WTC11 (cell line): ENCODE measurements at regions not wholly inside any gene's neighbourhood (a gene's known extent, or its start where the extent isn't known, plus 50 kb on each side); places are given as distances from the start of the nearest gene placed in this dataset.

Source experiments
- ATAC-seq: fragments of 200-7000 bp; cut with Tn5 transposase; 2 replicates; pipeline ENCODE4 v1.10.0; 2021; ENCODE audit warnings: mild to moderate bottlenecking, moderate library complexity
- CTCF ChIA-PET: fragments of 300-600 bp; sonication (Branson Sonifier 250); formaldehyde crosslinking; loops from one replicate; lab custom pipeline; 2021; ENCODE audit warnings: antibody characterized with exemption; lab: Charles Lee
- POLR2A ChIA-PET: fragments of 350-600 bp; sonication (Branson Sonifier 250); formaldehyde crosslinking; loops from one replicate; lab custom pipeline; 2021; ENCODE audit warnings: antibody characterized with exemption; lab: Charles Lee
- DNase-seq: peaks from one replicate; pipeline ENCODE4 v3.0.0; 2021; ENCODE audit warnings: low spot score
- H3K27ac Mint-ChIP-seq: 2 replicates; pipeline ENCODE4 v1.8.0; 2021; ENCODE audit warnings: mixed read lengths
- H3K27me3 Mint-ChIP-seq: 2 replicates; pipeline ENCODE4 v1.8.0; 2021; ENCODE audit warnings: low read depth, mild to moderate bottlenecking, moderate library complexity, mixed read lengths
- H3K36me3 Mint-ChIP-seq: 2 replicates; pipeline ENCODE4 v1.8.0; 2021; ENCODE audit warnings: mixed read lengths
- H3K4me1 Mint-ChIP-seq: 2 replicates; pipeline ENCODE4 v1.8.0; 2022; ENCODE audit warnings: mixed read lengths
- H3K4me3 Mint-ChIP-seq: 2 replicates; pipeline ENCODE4 v1.8.0; 2021; ENCODE audit warnings: mild to moderate bottlenecking, moderate library complexity, mixed read lengths
- H3K9me3 Mint-ChIP-seq: 2 replicates; pipeline ENCODE4 v1.8.0; 2021; ENCODE audit warnings: mixed read lengths
- CDX4 ChIP-seq: fragments of 250-450 bp; sonication (Bioruptor Pico); IDR thresholded peaks from 2 replicates; pipeline ENCODE4 v1.9.0; 2021; ENCODE audit warnings: moderate library complexity, mild to moderate bottlenecking, inconsistent platforms, borderline replicate concordance
- CREM ChIP-seq: sonication (generic); formaldehyde crosslinking; IDR thresholded peaks from 2 replicates; pipeline ENCODE4 v1.8.1; 2022; ENCODE audit warnings: mild to moderate bottlenecking, missing genetic modification reagents, moderate library complexity
- ELF4 ChIP-seq: sonication (generic); formaldehyde crosslinking; IDR thresholded peaks from 2 replicates; pipeline ENCODE4 v1.8.1; 2022; ENCODE audit warnings: low read depth, mild to moderate bottlenecking, moderate library complexity, missing genetic modification reagents
- ERG ChIP-seq: fragments of 250-450 bp; sonication (Bioruptor Pico); IDR thresholded peaks from 2 replicates; pipeline ENCODE4 v1.8.0; 2021; ENCODE audit warnings: mild to moderate bottlenecking
- FOXP1 ChIP-seq: sonication (generic); formaldehyde crosslinking; IDR thresholded peaks from 2 replicates; pipeline ENCODE4 v1.8.0; 2022; ENCODE audit warnings: missing genetic modification reagents, mild to moderate bottlenecking, moderate library complexity, borderline replicate concordance
- GRHL2 ChIP-seq: fragments of 250-450 bp; sonication (Bioruptor Pico); IDR thresholded peaks from 2 replicates; pipeline ENCODE4 v1.8.0; 2022; ENCODE audit warnings: mild to moderate bottlenecking, moderate library complexity; ENCODE audit not compliant: insufficient replicate concordance, severe bottlenecking
- HMGA2 ChIP-seq: fragments of 250-450 bp; sonication (Bioruptor Pico); IDR thresholded peaks from 2 replicates; pipeline ENCODE4 v1.4.0; 2021; ENCODE audit warnings: mild to moderate bottlenecking, moderate library complexity
- HMGXB4 ChIP-seq: sonication (generic); formaldehyde crosslinking; IDR thresholded peaks from 2 replicates; pipeline ENCODE4 v1.8.1; 2023; ENCODE audit warnings: mild to moderate bottlenecking, moderate library complexity, missing genetic modification reagents
- NFYB ChIP-seq: sonication (generic); formaldehyde crosslinking; conservative IDR thresholded peaks from 2 replicates; pipeline ENCODE4 v1.8.0; 2022; ENCODE audit warnings: low read depth, missing genetic modification reagents
- NR1H2 ChIP-seq: sonication (generic); formaldehyde crosslinking; IDR thresholded peaks from 2 replicates; pipeline ENCODE4 v1.9.0; 2021; ENCODE audit warnings: mild to moderate bottlenecking, moderate library complexity, missing genetic modification reagents
- RORB ChIP-seq: fragments of 250-450 bp; sonication (Bioruptor Pico); IDR thresholded peaks from 2 replicates; pipeline ENCODE4 v1.9.0; 2021; ENCODE audit warnings: mild to moderate bottlenecking
- SMAD3 ChIP-seq: sonication (generic); formaldehyde crosslinking; IDR thresholded peaks from 2 replicates; pipeline ENCODE4 v1.8.0; 2022; ENCODE audit warnings: missing genetic modification reagents, mild to moderate bottlenecking, borderline replicate concordance
- TEAD1 ChIP-seq: sonication (generic); formaldehyde crosslinking; IDR thresholded peaks from 2 replicates; pipeline ENCODE4 v1.8.0; 2022; ENCODE audit warnings: mild to moderate bottlenecking, missing genetic modification reagents
- TEAD4 ChIP-seq: sonication (generic); formaldehyde crosslinking; IDR thresholded peaks from 2 replicates; pipeline ENCODE4 v1.8.0; 2022; ENCODE audit warnings: mild to moderate bottlenecking, missing genetic modification reagents
- TP53 ChIP-seq: sonication (generic); formaldehyde crosslinking; IDR thresholded peaks from 2 replicates; pipeline ENCODE4 v1.8.1; 2023; ENCODE audit warnings: mild to moderate bottlenecking, missing genetic modification reagents
- ZBTB21 ChIP-seq: sonication (generic); formaldehyde crosslinking; IDR thresholded peaks from 2 replicates; pipeline ENCODE4 v1.8.1; 2023; ENCODE audit warnings: mild to moderate bottlenecking, missing genetic modification reagents, borderline replicate concordance
- ZNF121 ChIP-seq: sonication (generic); formaldehyde crosslinking; IDR thresholded peaks from 2 replicates; pipeline ENCODE4 v1.8.0; 2023; ENCODE audit warnings: missing genetic modification reagents
- ZNF138 ChIP-seq: sonication (generic); formaldehyde crosslinking; conservative IDR thresholded peaks from 2 replicates; pipeline ENCODE4 v1.8.1; 2022; ENCODE audit warnings: mild to moderate bottlenecking, moderate library complexity, missing genetic modification reagents
- ZNF219 ChIP-seq: sonication (generic); formaldehyde crosslinking; IDR thresholded peaks from 2 replicates; pipeline ENCODE4 v1.8.0; 2023; ENCODE audit warnings: missing genetic modification reagents, mild to moderate bottlenecking, borderline replicate concordance
- ZNF671 ChIP-seq: fragments of 250-450 bp; sonication (Bioruptor Pico); IDR thresholded peaks from 2 replicates; pipeline ENCODE4 v1.8.0; 2021; ENCODE audit warnings: mild to moderate bottlenecking
- TF ChIP-seq, protein P1 (sequence below): sonication (generic); formaldehyde crosslinking; IDR thresholded peaks from 2 replicates; pipeline ENCODE4 v1.8.0; 2023; ENCODE audit warnings: mild to moderate bottlenecking, missing genetic modification reagents
- TF ChIP-seq, protein P2 (sequence below): sonication (generic); formaldehyde crosslinking; IDR thresholded peaks from 2 replicates; pipeline ENCODE4 v1.8.1; 2023; ENCODE audit warnings: mild to moderate bottlenecking, missing genetic modification reagents, borderline replicate concordance

DNA sequence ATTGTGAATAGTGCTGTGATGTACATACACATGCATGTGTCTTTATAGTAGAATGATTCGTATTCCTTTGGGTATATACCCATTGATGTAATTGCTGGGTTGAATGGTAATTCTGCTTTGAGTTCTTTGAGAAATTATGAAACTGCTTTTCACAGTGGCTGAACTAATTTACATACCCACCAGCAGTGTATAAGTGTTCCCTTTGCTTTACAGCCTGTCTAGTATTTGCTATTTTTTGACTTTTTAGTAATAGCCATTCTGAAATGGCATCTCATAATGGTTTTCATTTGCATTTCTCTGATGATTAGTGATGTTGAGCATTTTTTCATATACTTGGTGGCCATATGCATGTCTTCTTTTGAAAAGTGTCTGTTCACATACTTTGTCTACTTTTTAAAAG, 54.5 kb upstream of the FAM78B start:
- no peak overlapping the region for H3K27ac Mint-ChIP-seq
- CTCF ChIA-PET, result no interaction called here
- DNase-seq (no peak), ATAC-seq (no peak)
- POLR2A ChIA-PET, result no interaction called here
- no peaks in the 10 kb centered on the region for H3K4me1 Mint-ChIP-seq
- no peaks in the 10 kb centered on the region for H3K36me3 Mint-ChIP-seq
- H3K27me3 Mint-ChIP-seq, result no peaks in the 10 kb centered on the region; the same call in 1 of the 2 replicates
- no peak overlapping the region for H3K4me3 Mint-ChIP-seq
- peaks cover 16% of the 10 kb centered on the region for H3K9me3 Mint-ChIP-seq
- no peak for TF ChIP-seq ELF4 (CRISPR knock-in tag)
- no peak for TF ChIP-seq NFYB (CRISPR knock-in tag)
- TF ChIP-seq, all 79 proteins: peak for 0

DNA sequence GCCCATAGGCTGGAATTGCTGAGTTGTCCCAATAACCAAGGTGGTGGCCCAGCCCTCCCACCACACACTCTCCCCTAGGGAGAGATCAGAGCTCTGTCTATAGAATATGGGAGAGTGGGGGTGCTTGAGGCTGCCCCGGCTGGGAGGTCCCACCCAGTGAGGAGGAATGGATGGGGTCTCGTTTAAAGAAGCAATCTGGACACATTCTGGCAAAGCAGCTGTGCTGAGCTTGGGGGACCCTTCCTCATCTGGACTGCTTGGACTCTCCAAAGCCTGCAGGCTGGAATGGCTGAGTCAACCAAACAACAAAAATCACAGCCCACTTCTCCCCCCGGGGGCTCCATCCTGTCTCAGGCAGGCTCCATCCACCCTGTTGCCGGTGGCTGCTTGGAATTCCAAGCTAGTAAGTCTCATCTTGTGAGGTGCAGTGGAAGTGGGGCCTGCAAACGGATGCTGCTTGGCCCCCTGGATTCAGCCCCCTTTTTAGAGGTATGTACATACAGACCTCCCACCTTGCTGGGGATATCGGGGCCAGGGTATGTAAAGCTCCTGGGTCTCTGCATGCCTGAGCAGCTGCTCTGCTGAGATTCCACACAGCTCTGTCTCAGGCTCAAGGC, 67.1 kb upstream of the FAM78B start:
- ATAC-seq, result peak; percentile 59
- CTCF ChIA-PET, result no interaction called here
- TF ChIP-seq GRHL2 (CRISPR knock-in tag), result no peak
- TF ChIP-seq, protein P1, sequence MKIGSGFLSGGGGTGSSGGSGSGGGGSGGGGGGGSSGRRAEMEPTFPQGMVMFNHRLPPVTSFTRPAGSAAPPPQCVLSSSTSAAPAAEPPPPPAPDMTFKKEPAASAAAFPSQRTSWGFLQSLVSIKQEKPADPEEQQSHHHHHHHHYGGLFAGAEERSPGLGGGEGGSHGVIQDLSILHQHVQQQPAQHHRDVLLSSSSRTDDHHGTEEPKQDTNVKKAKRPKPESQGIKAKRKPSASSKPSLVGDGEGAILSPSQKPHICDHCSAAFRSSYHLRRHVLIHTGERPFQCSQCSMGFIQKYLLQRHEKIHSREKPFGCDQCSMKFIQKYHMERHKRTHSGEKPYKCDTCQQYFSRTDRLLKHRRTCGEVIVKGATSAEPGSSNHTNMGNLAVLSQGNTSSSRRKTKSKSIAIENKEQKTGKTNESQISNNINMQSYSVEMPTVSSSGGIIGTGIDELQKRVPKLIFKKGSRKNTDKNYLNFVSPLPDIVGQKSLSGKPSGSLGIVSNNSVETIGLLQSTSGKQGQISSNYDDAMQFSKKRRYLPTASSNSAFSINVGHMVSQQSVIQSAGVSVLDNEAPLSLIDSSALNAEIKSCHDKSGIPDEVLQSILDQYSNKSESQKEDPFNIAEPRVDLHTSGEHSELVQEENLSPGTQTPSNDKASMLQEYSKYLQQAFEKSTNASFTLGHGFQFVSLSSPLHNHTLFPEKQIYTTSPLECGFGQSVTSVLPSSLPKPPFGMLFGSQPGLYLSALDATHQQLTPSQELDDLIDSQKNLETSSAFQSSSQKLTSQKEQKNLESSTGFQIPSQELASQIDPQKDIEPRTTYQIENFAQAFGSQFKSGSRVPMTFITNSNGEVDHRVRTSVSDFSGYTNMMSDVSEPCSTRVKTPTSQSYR (CRISPR knock-in tag), result no peak
- no peak for TF ChIP-seq TEAD1 (CRISPR knock-in tag)
- TF ChIP-seq ZBTB21, result no peak
- no peak for TF ChIP-seq FOXP1
- TF ChIP-seq ZNF219 (CRISPR knock-in tag), result no peak
- no peak for TF ChIP-seq HMGXB4 (CRISPR knock-in tag)
- TF ChIP-seq ELF4 (CRISPR knock-in tag), result no peak
- TF ChIP-seq NR1H2 (CRISPR knock-in tag), result no peak
- no peak for TF ChIP-seq HMGA2 (CRISPR knock-in tag)
- no peak for TF ChIP-seq ZNF121 (CRISPR knock-in tag)
- no peak for TF ChIP-seq ERG (CRISPR knock-in tag)
- no peak for TF ChIP-seq TEAD4 (CRISPR knock-in tag)
- no peak for TF ChIP-seq CDX4 (CRISPR knock-in tag)
- no peak for TF ChIP-seq TP53 (CRISPR knock-in tag)
- H3K9me3 Mint-ChIP-seq, result peaks cover 30% of the 10 kb centered on the region
- DNase-seq, result no peak
- peaks cover 11% of the 10 kb centered on the region; the same call in 1 of the 2 replicates for H3K36me3 Mint-ChIP-seq
- no peak overlapping the region for H3K27ac Mint-ChIP-seq
- H3K27me3 Mint-ChIP-seq, result peaks cover 4% of the 10 kb centered on the region
- POLR2A ChIA-PET, result no interaction called here
- H3K4me3 Mint-ChIP-seq, result no peak overlapping the region
- peaks cover 3% of the 10 kb centered on the region for H3K4me1 Mint-ChIP-seq

DNA sequence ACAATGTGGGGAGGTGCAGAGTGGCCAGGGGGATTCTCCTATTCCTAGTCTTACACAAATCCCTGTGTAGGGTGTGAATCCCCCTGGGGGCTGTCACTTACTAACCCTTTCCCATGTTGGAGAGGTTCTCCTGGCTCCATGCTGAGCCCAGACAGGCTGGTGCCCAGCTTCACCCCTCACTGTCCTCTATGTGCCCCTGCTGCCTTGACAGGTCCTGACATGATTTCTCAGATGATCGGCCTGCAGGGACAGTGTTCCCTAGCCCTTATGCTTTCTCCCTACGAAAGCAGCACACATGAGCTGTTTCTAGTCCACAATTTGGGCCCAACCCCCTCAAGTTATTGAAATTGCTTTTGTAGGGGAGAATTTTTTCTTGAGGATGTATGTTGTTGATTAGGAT, 68.9 kb upstream of the FAM78B start:
- DNase-seq, result no peak
- Mint-ChIP-seq H3K4me3 (no peak overlapping the region), H3K27ac (no peak overlapping the region), H3K27me3 (peaks cover 4% of the 10 kb centered on the region), H3K9me3 (peaks cover 24% of the 10 kb centered on the region), H3K4me1 (peaks cover 3% of the 10 kb centered on the region), H3K36me3 (peaks cover 8% of the 10 kb centered on the region; the same call in 1 of the 2 replicates)
- CTCF ChIA-PET, result no interaction called here
- POLR2A ChIA-PET, result no interaction called here
- no peak for ATAC-seq
- TF ChIP-seq ZNF671 (CRISPR knock-in tag) (no peak), ZNF138 (no peak), ERG (CRISPR knock-in tag) (no peak), CREM (no peak), RORB (CRISPR knock-in tag) (no peak), SMAD3 (CRISPR knock-in tag) (no peak)
- TF ChIP-seq, protein P2, sequence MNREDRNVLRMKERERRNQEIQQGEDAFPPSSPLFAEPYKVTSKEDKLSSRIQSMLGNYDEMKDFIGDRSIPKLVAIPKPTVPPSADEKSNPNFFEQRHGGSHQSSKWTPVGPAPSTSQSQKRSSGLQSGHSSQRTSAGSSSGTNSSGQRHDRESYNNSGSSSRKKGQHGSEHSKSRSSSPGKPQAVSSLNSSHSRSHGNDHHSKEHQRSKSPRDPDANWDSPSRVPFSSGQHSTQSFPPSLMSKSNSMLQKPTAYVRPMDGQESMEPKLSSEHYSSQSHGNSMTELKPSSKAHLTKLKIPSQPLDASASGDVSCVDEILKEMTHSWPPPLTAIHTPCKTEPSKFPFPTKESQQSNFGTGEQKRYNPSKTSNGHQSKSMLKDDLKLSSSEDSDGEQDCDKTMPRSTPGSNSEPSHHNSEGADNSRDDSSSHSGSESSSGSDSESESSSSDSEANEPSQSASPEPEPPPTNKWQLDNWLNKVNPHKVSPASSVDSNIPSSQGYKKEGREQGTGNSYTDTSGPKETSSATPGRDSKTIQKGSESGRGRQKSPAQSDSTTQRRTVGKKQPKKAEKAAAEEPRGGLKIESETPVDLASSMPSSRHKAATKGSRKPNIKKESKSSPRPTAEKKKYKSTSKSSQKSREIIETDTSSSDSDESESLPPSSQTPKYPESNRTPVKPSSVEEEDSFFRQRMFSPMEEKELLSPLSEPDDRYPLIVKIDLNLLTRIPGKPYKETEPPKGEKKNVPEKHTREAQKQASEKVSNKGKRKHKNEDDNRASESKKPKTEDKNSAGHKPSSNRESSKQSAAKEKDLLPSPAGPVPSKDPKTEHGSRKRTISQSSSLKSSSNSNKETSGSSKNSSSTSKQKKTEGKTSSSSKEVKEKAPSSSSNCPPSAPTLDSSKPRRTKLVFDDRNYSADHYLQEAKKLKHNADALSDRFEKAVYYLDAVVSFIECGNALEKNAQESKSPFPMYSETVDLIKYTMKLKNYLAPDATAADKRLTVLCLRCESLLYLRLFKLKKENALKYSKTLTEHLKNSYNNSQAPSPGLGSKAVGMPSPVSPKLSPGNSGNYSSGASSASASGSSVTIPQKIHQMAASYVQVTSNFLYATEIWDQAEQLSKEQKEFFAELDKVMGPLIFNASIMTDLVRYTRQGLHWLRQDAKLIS (CRISPR knock-in tag), result no peak
